Cardiac muscle cell (in vitro differentiated cells and primary cell): ENCODE measurements at regions not wholly inside any gene's neighbourhood (a gene's known extent, or its start where the extent isn't known, plus 50 kb on each side); places are given as distances from the start of the nearest gene placed in this dataset.

Experiments used
- DNase-seq, 2 donors: peaks; one replicate each; pipeline versions ENCODE4 v3.0.0 to v3.0.0-alpha.2; 2010 to 2017; ENCODE audit warnings: low read depth in 1 of 2, low spot score in 1 of 2
- H3K27ac ChIP-seq: fragments of 200-600 bp; sonication (generic); 2 replicates; pipeline ENCODE4 v1.5.1; 2016
- H3K27me3 ChIP-seq: fragments of 200-600 bp; sonication (generic); 2 replicates; pipeline ENCODE4 v1.6.0; 2016; ENCODE audit warnings: control low read depth
- H3K36me3 ChIP-seq: fragments of 200-600 bp; sonication (generic); 2 replicates; pipeline ENCODE4 v1.5.1; 2016; ENCODE audit warnings: control low read depth
- H3K4me1 ChIP-seq: fragments of 200-600 bp; sonication (generic); 2 replicates; pipeline ENCODE4 v1.8.1; 2017; ENCODE audit warnings: low read depth, mild to moderate bottlenecking, mixed run types
- H3K4me3 ChIP-seq: fragments of 200-600 bp; sonication (generic); 2 replicates; pipeline ENCODE4 v1.5.1; 2016; ENCODE audit warnings: mild to moderate bottlenecking
- H3K9me3 ChIP-seq: fragments of 200-600 bp; sonication (generic); 2 replicates; pipeline ENCODE4 v1.5.1; 2017; ENCODE audit warnings: low read depth, mild to moderate bottlenecking, control low read depth
- CTCF ChIP-seq: IDR thresholded peaks from 2 replicates; pipeline ENCODE4 v1.5.1; 2012; ENCODE audit warnings: low read depth, mild to moderate bottlenecking, low read length

- H3K27me3 ChIP-seq: peaks cover 3% of the 10 kb centered on the region
Observed at GRCh38 chr2:45301307-45302277, 292.3 kb upstream of the SIX2 start.

GRCh38 chr2:45300026-45300750 is 290.9 kb upstream of the SIX2 start:
- TF ChIP-seq CTCF: no peak
- DNase-seq: no peak
- Histone ChIP-seq H3K27me3 (peaks cover 3% of the 10 kb centered on the region), H3K36me3 (no peaks in the 10 kb centered on the region), H3K9me3 (no peaks in the 10 kb centered on the region), H3K4me3 (no peak overlapping the region), H3K27ac (no peak overlapping the region), H3K4me1 (no peaks in the 10 kb centered on the region)

More at GRCh38 chr2:45301307-45302277, 292.3 kb upstream of the SIX2 start:
- TF ChIP-seq CTCF: no peak
- Histone ChIP-seq H3K9me3 (no peaks in the 10 kb centered on the region), H3K4me1 (no peaks in the 10 kb centered on the region), H3K36me3 (no peaks in the 10 kb centered on the region), H3K27ac (no peak overlapping the region), H3K4me3 (no peak overlapping the region)
- DNase-seq: no peak

- TF ChIP-seq CTCF: no peak
- no peak overlapping the region for H3K4me3 ChIP-seq
- H3K9me3 ChIP-seq: no peaks in the 10 kb centered on the region
- H3K27me3 ChIP-seq: peaks cover 3% of the 10 kb centered on the region
- H3K27ac ChIP-seq: no peak overlapping the region
- H3K36me3 ChIP-seq: no peaks in the 10 kb centered on the region
- DNase-seq: no peak
- no peaks in the 10 kb centered on the region for H3K4me1 ChIP-seq
Observed at GRCh38 chr2:45299361-45299760, 290.1 kb upstream of the SIX2 start.

- TF ChIP-seq CTCF: no peak
- Histone ChIP-seq H3K27ac (no peak overlapping the region), H3K4me3 (no peak overlapping the region), H3K9me3 (no peaks in the 10 kb centered on the region), H3K4me1 (no peaks in the 10 kb centered on the region), H3K27me3 (no peaks in the 10 kb centered on the region), H3K36me3 (no peaks in the 10 kb centered on the region)
- DNase-seq: peak in 1 of 2 donors; percentile 66
Observed at GRCh38 chr2:45293182-45293581, 283.9 kb upstream of the SIX2 start.

- no peak for TF ChIP-seq CTCF
- DNase-seq: no peak
- Histone ChIP-seq H3K4me1 (no peaks in the 10 kb centered on the region), H3K9me3 (no peaks in the 10 kb centered on the region), H3K27me3 (no peaks in the 10 kb centered on the region), H3K4me3 (no peak overlapping the region), H3K27ac (no peak overlapping the region), H3K36me3 (no peaks in the 10 kb centered on the region)
Observed at GRCh38 chr2:45291296-45291701, 282.0 kb upstream of the SIX2 start.
